Activated CD8-positive, alpha-beta memory T cell treated with anti-CD3 and anti-CD28 coated beads, Interleukin-2, amount 50 U/mL, for 24 hours (primary cell): ENCODE measurements at regions not wholly inside any gene's neighbourhood (a gene's known extent, or its start where the extent isn't known, plus 50 kb on each side); places are given as distances from the start of the nearest gene placed in this dataset.
"Not testable (repeated sequence)": the region's sequence is repeated elsewhere in the genome, so short reads cannot be mapped to it uniquely, and the experiment has no call there.

Experiments
- DNase-seq: peaks from one replicate; pipeline ENCODE4 v3.0.0-alpha.2; 2020; ENCODE audit errors: extremely low read depth

DNA sequence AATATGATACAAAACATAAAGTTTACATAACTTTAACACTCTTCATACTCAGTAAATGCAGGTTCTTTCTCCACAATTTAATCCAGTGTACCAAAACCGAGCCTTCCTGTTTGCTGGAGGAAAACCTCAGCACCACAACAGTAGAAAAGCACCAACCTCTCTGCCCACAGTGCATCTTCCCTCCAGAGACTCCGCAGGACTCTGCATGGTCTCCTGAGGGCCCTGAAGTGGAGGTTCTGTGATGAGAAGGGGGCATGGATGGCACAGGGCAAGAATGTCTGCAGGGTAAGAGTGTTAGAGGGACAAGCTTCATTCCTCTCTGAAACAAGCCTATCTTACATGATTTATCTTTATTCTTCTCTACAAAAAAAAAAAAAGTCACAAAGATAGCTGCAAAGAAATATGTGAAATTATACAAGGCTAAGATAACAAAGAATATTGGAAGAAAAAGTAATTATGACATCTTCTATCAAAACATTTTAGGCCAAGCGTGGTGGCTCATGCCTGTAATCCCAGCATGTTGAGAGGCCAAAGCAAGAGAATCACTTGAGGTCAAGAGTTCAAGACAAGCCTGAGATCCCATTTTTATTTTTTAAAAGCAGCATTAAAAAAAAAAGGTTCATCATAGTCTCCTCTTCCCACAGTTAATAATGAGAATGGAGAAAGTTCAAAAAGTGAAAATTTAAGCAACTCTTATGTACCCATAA, 102.0 kb downstream of the VPREB1 start:
- DNase-seq, result no peak

DNA sequence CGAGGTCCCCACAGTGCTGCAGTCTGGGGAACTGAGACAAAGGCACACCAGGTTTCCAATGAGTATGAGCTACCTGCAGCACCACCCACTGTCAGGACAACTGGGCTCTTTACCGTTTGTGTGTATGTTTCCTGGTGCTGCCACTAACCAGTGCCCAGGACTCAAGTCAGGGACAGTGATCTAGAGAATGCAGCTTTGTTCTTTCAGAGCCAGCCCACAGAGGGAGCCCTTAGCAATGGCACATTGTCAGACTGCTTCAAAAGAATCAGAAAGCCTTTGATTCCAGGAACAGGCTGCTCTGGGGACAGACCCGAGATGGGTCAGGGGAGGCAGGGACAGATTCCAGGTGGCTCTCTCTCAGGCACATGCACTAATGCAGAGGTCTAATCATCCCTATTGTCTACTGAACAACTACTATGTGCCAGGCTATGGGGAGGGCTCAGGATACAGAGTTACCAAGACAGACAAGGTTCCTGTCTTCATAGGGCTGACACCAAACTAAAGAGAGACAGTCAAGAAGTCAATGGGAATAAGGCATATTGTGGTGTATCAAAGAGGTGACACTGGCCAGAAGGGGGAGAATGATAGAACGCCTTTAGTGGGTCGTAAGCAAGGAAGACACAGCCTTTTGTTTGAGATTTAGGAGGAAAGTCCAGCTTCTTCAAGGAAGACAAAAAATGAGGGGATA, 103.7 kb downstream of the VPREB1 start:
- DNase-seq, result no peak

DNA sequence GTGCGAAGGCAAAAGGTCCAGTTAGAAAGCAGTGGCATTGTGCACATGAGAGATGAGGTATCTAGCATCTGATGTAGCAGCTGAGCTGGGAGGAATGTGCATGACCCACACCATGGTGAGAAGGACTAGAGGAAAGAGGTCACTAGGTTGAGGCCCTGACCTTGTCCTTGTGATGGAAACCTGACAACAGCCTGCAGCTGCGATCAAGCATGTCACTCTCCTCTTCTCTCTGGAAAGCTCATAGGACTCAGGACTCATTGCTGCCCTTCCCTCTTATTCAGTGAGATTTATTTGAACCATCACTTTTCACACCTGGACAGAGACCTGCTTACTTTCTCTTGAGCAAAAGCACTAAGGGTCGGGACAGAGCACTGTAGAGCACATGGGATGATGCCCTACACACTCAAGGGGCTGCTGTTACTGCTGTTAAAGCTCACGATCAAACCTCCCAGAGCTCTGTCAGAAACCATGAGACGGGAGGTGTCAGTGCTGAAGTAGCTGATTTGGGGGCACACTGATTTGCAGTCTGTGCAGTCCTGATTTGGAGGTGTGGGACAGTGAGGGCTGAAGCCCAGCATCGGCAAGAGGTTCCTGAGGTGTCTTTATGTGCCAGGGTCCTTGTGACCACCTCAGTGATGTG, 104.3 kb downstream of the VPREB1 start:
- DNase-seq, result no peak

DNA sequence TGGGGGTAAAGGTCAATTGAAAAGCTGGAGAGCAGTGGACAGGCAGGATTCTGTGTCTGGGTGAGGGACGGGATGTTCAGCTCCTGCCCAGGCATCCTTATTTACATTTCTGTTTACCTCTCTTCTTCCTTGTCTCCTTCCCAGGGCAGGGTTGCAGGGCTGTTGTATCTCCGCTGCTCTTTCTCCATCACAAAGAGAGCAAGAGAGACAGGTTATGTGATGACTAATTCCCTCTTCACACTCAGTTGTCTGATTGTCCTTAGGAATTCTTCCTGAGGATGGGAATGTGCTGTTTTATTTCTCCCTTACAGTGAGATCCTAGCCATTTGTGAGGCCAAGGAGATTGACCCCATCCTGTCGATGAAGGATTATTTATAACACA, 104.9 kb downstream of the VPREB1 start:
- no peak for DNase-seq

DNA sequence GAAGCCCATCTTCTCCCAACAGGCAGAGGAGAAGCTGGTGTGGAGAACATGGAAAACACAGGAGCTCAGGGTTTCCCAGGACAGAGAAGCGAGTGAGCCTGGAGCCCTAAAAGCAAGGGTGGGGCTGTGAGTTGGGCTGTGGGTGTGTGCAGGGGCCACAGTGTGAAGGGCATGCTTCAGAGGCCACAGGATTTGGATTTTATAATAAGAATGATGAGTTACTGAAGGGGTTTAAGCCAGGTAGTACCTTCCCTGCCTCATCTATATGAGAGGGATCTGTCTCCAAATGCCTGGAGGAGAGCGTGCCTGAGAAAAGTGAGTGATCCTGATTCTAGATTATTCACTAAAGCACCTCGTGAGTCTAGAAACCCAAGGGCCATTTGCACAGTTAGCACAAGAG, 106.8 kb downstream of the VPREB1 start:
- no peak for DNase-seq

DNA sequence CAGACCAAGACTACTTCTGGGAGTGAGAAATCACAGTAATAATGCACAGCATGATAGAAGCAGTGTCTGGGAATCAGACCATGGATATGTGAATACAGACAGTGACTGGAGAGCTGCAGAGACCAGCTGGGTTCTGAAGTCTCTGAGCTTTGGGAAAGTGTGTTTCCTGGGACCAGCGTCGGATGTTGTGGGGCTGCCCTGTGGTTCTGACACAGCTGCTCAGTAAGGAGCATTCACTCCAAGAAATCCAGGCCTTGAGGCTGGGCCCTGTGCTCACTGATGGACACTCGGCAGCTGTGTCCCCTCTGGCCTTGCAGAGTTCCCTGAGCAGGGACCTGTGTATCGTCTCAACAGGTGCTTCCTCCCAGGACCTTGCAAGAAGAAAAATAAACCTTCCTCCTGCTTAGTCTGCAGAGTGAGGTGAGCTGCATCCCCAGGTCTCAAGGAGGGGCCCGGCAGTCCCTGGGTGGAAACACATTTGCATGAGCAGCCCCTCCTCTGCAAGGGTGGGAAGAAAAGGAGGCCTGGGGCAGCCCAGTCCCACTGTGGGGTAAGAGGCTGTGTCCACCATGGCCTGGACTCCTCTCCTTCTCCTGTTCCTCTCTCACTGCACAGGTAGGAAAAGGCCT, 107.9 kb downstream of the VPREB1 start:
- DNase-seq, result no peak

DNA sequence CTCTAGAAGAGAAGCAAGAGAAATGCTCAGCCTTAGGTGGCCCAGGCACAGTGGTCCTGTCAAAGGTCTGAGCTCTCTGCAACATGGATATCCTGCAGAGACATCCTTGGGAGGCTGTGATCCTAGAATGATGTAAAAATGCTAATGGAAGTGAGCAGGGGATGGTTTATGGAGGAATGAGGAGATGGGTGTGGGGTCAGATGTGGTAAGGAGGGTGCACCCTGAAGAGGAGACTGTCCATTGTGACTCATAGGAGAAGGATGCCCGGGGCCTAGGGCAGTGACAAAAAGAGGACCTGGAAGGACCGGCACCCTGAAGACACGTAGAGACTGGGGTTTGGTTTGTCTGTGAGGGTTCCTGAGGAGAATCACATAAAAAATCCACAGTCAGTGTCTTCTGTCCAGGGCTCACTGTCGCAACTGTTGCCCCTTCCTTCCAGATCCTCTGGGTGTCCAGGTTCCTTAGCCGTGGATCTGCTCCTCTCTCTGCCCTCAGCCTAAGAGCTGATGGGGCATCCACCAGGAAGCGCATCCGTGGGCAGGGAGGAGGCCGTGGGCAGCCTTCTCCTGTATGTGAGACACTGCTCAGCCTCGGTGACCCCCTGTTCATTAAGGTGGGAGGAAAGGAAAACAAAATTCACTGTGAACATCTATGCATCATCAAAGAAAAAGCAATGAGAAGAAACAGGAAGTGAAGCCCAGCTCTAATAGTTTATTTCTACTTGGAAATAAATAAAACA, 110.7 kb downstream of the VPREB1 start:
- DNase-seq, result no peak

DNA sequence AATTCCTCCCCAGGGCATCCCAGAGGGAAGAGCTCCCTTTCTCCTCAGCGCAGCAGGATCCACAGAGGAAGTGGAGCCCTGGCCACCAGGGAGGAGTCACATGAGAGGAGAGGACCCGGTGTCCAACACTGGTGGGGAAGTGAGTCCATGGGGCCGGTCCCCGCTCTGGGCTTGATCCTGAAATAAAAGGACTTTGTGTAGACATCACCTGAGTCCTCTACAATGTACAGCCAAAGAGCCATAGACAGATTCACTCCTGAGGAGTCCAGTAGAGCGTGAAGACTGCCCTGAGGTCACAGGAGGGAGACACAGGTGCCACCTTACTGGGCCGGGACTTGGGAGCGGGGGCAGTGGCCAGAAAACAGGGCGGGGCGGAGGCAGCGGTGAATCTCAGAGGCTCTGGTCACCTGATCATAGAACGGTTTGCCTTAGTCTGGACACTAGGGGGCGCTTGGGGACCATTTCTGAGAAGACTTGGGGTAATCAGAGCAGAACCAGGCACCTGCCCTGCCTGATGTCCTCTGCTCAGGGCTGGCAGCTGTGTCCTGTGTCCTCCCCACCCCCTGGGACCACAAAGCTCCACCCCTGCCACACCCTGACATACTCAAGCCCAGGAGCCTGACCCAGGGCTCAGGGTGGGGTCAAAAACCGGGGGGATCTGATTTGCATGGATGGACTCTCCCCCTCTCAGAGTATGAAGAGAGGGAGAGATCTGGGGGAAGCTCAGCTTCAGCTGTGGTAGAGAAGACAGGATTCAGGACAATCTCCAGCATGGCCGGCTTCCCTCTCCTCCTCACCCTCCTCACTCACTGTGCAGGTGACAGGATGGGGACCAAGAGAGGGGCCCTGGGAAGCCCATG, 112.7 kb downstream of the VPREB1 start:
- DNase-seq, result peak; percentile 50

DNA sequence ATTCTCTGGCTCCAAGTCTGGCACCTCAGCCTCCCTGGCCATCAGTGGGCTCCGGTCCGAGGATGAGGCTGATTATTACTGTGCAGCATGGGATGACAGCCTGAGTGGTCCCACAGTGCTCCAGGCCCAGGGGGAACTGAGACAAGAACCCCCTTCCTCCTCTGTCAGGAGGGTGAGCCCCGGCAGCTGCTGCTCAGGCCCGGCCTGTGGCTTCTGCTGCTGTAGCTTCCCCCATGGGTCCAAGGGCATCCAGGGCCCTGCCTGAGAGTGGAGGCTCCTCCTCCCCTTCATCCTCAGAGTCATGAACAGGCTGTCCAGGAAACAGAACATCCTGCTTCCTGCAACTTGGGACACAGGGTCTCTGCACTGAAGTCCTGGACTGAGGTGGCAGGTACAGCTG, 113.6 kb downstream of the VPREB1 start:
- no peak for DNase-seq

DNA sequence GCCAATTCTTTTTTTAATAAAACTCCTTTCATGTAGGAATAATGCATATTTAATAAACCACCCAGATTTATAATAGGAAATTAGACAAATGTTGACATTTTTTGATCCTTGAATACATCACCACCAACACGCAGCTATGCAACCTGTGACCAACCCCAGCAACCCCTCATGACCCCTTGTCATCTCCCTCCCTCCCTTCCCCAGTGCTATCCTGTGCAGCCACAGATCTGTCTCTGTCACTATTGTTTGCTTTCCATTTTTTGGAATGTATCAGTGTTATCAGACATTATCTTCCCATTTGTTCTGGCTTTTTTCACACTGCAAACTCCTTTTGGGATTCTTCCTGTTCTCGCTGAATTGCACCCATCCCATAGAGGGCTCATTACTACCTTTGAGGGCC, 114.1 kb downstream of the VPREB1 start:
- no peak for DNase-seq

DNA sequence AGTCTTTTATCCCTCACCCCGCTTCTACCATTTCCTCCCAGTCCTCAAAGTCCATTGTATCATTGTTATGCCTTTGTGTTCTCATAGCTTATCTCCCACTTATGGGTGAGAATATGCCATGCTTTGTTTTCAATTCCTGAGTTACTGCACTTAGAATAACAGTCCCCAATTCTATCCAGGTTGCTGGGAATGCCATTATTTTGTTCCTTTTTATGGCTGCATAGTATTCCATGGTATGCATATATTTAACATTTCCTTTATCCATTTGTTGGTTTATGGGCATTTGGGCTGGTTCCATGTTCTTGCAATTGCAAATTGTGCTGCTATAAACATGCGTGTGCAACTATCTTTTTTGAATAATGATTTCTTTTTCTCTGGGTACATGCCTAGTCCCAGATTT, 114.9 kb downstream of the VPREB1 start:
- no peak for DNase-seq

DNA sequence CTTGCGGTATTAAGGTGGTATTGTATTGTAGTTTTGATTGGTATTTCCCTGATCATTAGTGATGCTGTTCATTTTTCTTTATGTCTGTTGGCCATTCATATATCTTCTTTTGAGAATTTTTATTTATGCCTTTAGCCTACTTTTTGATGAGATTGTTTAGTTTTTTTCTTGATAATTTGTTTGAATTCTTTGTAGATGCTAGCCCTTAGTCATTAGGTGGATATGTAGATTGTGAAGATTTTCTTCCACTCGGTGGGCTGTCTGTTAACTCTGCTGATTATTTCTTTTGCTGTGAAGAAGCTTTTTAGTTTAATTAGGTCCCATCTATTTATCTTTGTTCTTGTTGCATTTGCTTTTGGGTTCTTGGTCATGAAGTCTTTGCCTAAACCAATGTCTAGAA, 115.4 kb downstream of the VPREB1 start:
- DNase-seq, result no peak

DNA sequence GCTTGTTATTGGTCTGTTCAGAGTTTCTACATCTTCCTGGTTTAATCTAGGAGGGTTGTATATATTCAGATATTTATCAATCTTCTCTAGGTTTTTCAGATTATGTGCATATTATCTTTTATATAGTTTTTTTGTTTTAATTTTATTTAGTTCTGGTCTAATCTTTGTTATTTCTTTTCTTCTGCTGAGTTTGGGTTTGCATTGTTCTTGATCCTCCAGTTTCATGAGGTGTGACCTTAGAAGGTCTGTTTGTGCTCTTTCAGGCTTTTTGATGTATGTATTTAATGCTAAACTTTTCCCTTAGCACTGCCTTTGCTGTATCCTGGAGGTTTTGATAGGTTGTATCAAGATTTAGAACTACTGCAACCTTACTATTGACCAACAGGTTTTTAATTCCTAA, 117.7 kb downstream of the VPREB1 start:
- DNase-seq, result no peak

DNA sequence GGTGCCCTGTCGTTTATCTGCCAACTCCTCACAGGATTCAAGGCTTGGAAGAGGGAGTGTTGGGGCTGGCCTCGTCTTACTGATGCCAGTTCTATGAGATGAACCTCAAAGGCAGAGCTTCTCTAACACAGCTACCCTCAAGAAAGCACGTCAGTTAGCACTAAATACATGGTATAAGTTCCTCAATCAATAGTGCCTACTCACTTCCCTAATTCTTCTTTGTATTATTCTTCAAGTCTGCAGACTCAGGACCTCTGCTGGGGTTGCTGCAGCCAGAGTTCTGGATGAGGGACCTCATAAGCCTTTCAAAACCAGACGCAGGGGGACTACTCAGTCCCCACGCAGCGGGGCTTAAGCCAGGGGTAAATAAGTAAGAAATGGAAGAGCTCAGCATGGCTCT, 118.3 kb downstream of the VPREB1 start:
- DNase-seq, result no peak

DNA sequence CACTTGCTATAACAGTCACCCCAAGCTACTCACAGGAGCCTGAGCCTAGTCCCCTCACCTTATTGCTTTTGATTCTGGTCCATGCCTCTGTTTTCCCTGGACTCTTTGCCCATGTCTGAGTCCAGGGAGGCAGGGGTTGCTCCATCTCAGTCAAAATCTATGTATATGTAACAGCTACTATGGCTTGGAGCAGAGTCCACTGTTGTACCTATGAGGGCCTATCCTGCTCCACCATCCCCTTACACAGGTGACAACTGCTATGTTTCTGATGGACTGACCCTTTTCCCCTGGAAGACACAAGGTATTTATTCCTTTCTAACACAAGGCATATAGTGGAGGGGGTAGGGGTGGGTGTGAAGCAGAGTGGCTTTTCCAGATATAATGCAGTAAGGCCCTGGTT, 119.6 kb downstream of the VPREB1 start:
- no peak for DNase-seq

DNA sequence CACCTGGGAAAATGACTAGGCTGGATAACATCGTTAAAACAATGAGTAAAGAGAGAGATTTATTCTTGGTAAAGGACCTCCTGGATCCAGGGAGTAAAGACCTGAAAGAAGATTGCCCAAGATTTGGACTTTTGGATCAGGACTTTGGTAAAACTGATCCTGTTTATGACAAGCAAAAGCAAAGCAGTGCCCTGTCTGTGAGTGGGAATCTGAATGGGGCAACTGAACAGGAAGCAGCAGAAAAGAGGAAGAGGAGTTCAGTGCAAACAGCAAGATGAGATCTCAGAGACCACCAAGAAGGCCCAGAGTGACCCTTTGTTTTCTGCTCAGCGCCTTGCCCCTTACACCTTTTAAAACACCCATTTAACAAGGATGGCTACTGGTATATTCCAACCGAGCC, 122.0 kb downstream of the VPREB1 start:
- no peak for DNase-seq

DNA sequence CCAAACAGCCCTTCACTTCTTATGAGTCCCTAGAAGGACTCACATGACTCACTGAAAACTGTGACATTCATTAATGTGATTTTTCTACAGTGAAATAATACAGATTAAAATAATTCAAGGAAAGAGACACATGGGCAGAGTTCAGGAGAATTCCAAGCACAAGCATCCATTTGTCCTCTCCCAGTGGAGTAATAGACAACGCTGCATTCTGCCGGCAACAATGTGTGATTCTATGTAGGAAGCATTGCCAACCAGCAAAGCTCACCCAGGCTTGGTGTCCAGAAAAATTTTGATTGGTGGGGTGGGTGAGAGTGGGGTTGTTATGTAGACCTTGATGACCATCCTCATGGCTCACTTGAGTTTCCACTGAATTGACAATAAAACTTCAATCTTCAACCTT, 123.9 kb downstream of the VPREB1 start:
- no peak for DNase-seq

DNA sequence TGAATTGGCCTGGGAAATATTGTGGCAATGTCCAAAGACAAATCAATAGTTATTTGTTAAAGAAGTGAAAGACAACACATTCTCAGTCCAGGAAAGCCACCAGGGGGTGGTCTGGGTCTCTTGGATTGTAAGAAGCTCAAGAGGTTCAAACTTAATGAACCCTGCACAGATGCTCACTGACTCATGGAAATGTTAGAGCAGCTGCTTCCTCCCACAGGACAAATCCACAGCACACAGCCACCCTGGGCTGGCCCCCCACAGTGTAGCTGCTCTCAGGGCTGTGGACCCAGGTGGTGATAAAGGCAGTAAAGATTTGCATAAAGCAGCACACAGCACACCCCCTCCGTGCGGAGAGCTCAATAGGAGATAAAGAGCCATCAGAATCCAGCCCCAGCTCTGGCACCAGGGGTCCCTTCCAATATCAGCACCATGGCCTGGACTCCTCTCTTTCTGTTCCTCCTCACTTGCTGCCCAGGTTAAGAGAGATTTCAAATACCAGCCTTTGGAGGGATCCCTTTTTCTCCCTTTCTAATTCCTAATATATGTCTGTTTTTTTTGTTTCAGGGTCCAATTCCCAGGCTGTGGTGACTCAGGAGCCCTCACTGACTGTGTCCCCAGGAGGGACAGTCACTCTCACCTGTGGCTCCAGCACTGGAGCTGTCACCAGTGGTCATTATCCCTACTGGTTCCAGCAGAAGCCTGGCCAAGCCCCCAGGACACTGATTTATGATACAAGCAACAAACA, 124.8 kb downstream of the VPREB1 start:
- DNase-seq, result not testable (repeated sequence)

DNA sequence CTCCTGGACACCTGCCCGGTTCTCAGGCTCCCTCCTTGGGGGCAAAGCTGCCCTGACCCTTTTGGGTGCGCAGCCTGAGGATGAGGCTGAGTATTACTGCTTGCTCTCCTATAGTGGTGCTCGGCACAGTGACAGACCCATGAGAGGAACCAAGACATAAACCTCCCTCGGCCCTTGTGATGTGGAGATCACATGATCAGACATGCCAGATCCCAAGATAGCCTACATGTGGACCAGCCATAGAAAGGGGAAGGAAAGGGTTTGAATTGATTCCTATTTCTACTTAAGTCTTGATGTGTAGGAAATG, 125.3 kb downstream of the VPREB1 start:
- no peak for DNase-seq

DNA sequence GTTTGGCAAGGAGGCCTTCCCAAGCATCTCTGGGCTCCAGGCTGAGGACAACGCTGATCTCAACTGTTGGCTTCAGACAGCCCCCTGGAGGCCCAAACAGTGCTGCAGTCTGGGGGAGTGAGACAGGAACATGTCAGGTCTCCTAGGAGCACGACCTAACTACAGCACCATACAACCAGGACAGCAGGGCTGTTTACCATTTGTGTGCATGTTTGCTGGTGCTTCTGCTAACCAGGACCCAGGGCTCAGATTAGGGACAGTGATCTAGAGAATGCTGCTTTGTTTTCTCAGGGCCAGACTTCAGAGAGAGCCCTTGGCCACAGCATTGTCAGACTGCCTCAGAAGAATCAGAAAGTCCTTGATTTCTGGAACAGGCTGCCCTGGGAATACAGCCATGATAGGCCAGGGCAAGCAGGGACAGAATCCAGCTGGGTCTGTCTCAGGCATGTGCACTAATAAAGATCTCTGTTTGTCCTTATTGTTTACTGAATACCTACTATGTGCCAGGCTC, 126.5 kb downstream of the VPREB1 start:
- no peak for DNase-seq
